GM12878 (cell line): ENCODE measurements at regions not wholly inside any gene's neighbourhood (a gene's known extent, or its start where the extent isn't known, plus 50 kb on each side); places are given as distances from the start of the nearest gene placed in this dataset.

ENCODE experiments used
- ATAC-seq: fragments of 200-7000 bp; cut with Tn5 transposase; 3 replicates; pipeline ENCODE4 v1.9.1; 2020; ENCODE audit warnings: mild to moderate bottlenecking, moderate library complexity
- BruUV-seq: library from RNA; stranded (reverse); fragments of 400-500 nt; replicated peaks from 2 replicates; lab custom pipeline; 2021; lab: Mats Ljungman, UMichigan
- CTCF ChIA-PET: fragments of 300-600 bp; sonication (Branson Sonifier 250); formaldehyde crosslinking; extraction: SDS; loops from one replicate; lab custom pipeline; 2021; ENCODE audit warnings: inconsistent platforms; lab: Yijun Ruan, JAX
- POLR2A ChIA-PET: fragments of 350-600 bp; formaldehyde crosslinking; extraction: SDS; loops from one replicate; lab custom pipeline; 2021; ENCODE audit warnings: inconsistent platforms; lab: Charles Lee
- RAD21 ChIA-PET: fragments of 300-600 bp; sonication (Branson Sonifier 250); formaldehyde crosslinking; loops from one replicate; lab custom pipeline; 2023; ENCODE audit warnings: antibody characterized with exemption; ENCODE audit not compliant: unreplicated experiment; lab: Charles Lee
- SMC1A ChIA-PET: fragments of 300-600 bp; sonication (Branson Sonifier 250); formaldehyde crosslinking; loops from one replicate; lab custom pipeline; 2023; ENCODE audit not compliant: unreplicated experiment, uncharacterized antibody; lab: Charles Lee
- DNase-seq: peaks from one replicate; pipeline ENCODE4 v3.0.0-alpha.2; 2011; ENCODE audit warnings: low read depth, low spot score
- FAIRE-seq: peaks from 3 replicates; lab custom pipeline; 2011; peaks lifted over from hg19 to GRCh38; lab: Jason Lieb, UNC
- H2AFZ ChIP-seq: 2 replicates; pipeline ENCODE4 v1.6.0; 2011; ENCODE audit warnings: low read depth, low read length, control low read depth; ENCODE audit not compliant: control insufficient read depth
- H3K27ac ChIP-seq: 2 replicates; pipeline ENCODE4 v1.5.1; 2011; ENCODE audit warnings: control low read depth; ENCODE audit not compliant: control insufficient read depth, insufficient read depth
- H3K27me3 ChIP-seq, 2 experiments: replicated peaks in 1 of 2; 2 replicates each; pipeline versions ENCODE4 v1.6.0 to v1.6.1; 2011; ENCODE audit warnings: low read length in 1 of 2; ENCODE audit not compliant: control insufficient read depth in 2 of 2, insufficient read depth in 2 of 2
- H3K36me3 ChIP-seq, 2 experiments: 2 replicates each; pipeline ENCODE4 v1.5.1; 2011; ENCODE audit warnings: low read length in 1 of 2; ENCODE audit not compliant: control insufficient read depth in 2 of 2, insufficient read depth in 2 of 2
- H3K4me1 ChIP-seq: 2 replicates; pipeline ENCODE4 v1.6.1; 2011; ENCODE audit warnings: mild to moderate bottlenecking, low read length, moderate library complexity, mixed read lengths; ENCODE audit not compliant: control insufficient read depth, insufficient read depth
- H3K4me2 ChIP-seq: 2 replicates; pipeline ENCODE4 v1.6.0; 2011; ENCODE audit warnings: control low read depth; ENCODE audit not compliant: control insufficient read depth, insufficient read depth
- H3K4me3 ChIP-seq: fragments of 200-600 bp; sonication (generic); 2 replicates; pipeline ENCODE4 v1.5.1; 2016
- H3K79me2 ChIP-seq: 2 replicates; pipeline ENCODE4 v1.6.0; 2011; ENCODE audit warnings: low read length; ENCODE audit not compliant: control insufficient read depth, insufficient read depth
- H3K9ac ChIP-seq: 2 replicates; pipeline ENCODE4 v1.8.0; 2011; ENCODE audit warnings: low read length, control low read depth, mixed read lengths; ENCODE audit not compliant: control insufficient read depth, insufficient read depth
- H3K9me3 ChIP-seq: replicated peaks from 3 replicates; pipeline ENCODE4 v1.5.1; 2011; ENCODE audit warnings: mild to moderate bottlenecking, low read length; ENCODE audit not compliant: control insufficient read depth, insufficient read depth
- H4K20me1 ChIP-seq: 2 replicates; pipeline ENCODE4 v1.6.0; 2011; ENCODE audit not compliant: control insufficient read depth, insufficient read depth
- EZH2 ChIP-seq: IDR thresholded peaks from 2 replicates; pipeline ENCODE4 v1.6.1; 2012; ENCODE audit warnings: low read depth, mild to moderate bottlenecking, control low read depth, inconsistent platforms, low read length, borderline replicate concordance; ENCODE audit not compliant: control insufficient read depth
- GATAD2B ChIP-seq: fragments of 450-650 bp; conservative IDR thresholded peaks from 2 replicates; pipeline ENCODE4 v1.6.1; 2017; ENCODE audit warnings: low read depth, mild to moderate bottlenecking, moderate library complexity
- LARP7 ChIP-seq: fragments of 450-650 bp; IDR thresholded peaks from 2 replicates; pipeline ENCODE4 v1.6.1; 2017; ENCODE audit warnings: mild to moderate bottlenecking
- MXI1 ChIP-seq: fragments of 150-350 bp; IDR thresholded peaks from 2 replicates; pipeline ENCODE4 v1.6.1; 2011; ENCODE audit warnings: low read depth, mild to moderate bottlenecking, inconsistent platforms, low read length, improper control_type of control experiment
- NR2C2 ChIP-seq: IDR thresholded peaks from 2 replicates; pipeline ENCODE4 v1.6.1; 2011; ENCODE audit warnings: borderline replicate concordance, low read depth; ENCODE audit not compliant: control insufficient read depth, insufficient read length
- PBX3 ChIP-seq: IDR thresholded peaks from 2 replicates; pipeline ENCODE4 v1.6.1; 2011; ENCODE audit warnings: mild to moderate bottlenecking, low read depth, low read length, moderate library complexity; ENCODE audit not compliant: insufficient replicate concordance
- SKIL ChIP-seq: fragments of 450-650 bp; IDR thresholded peaks from 2 replicates; pipeline ENCODE4 v1.6.1; 2017; ENCODE audit warnings: mild to moderate bottlenecking, low read depth, inconsistent platforms; ENCODE audit not compliant: poor library complexity, severe bottlenecking
- SMAD1 ChIP-seq: fragments of 450-650 bp; IDR thresholded peaks from 2 replicates; pipeline ENCODE4 v1.6.1; 2018; ENCODE audit warnings: mild to moderate bottlenecking, low read depth; ENCODE audit not compliant: partially characterized antibody
- SUPT20H ChIP-seq: IDR thresholded peaks from 2 replicates; pipeline ENCODE4 v1.6.1; 2011; ENCODE audit warnings: low read depth, mild to moderate bottlenecking, low read length, moderate library complexity, borderline replicate concordance; ENCODE audit not compliant: control insufficient read depth
- WGBS: methylation state at CpG from one replicate; pipeline ENCODE4 v1.1.6; 2016; ENCODE audit warnings: low lambda C conversion rate; ENCODE audit not compliant: insufficient replicate concordance, insufficient coverage; ENCODE audit errors: missing lambda C conversion rate; 5-methylcytosine and 5-hydroxymethylcytosine counted together
- in situ Hi-C: fragments of 300-500 bp; cut with MboI; formaldehyde crosslinking; loops from 9 replicates; pipeline ENCODE4 v1.14.3; 2018; ENCODE audit warnings: mixed read lengths
- intact Hi-C: fragments of 100-400 bp; cut with micrococcal nuclease; formaldehyde crosslinking; loops from one replicate; pipeline ENCODE4 v1.14.2; 2022; ENCODE audit not compliant: unreplicated experiment
- TF ChIP-seq, protein P1 (sequence below): IDR thresholded peaks from 2 replicates; pipeline ENCODE4 v1.6.1; 2012; ENCODE audit warnings: low read depth, low read length, improper control_type of control experiment

DNA sequence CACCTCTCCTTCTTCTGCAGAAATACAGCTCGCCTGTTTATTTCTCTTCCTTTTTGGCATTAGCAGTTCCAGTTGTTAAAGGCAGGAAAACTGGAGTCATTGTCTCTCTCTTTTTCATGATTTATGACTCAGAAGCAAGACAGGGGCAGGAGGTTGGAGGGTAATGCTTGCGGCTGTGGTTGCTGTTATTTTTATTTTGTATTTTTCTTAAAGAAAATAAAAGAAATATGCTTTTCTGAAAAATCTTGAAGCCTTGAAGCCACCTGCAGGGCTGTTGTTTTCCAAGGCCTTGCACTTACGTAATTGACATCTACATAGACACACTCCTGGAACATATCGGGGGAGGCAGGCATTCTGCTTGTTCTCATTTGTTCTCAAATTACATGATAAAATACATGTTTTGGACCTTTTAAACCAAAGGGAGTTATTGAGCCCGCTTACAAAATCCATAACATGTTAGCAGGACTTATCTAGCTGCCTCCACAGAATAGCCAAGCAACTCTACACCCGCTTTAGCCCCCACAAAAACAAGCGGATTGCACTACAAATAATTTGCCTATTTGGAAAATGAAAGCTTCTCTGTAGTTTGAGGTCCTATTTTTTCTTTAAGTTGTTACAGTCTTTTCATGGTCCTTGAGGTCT, 1004.6 kb upstream of the NR2F2 start:
- whole genome bisulfite sequencing, result 39% methylated on average over 7 of the region's 7 CpGs
- ATAC-seq, result no peak
- Histone ChIP-seq H4K20me1 (no peaks in the 10 kb centered on the region), H3K27ac (no peak overlapping the region), H3K9me3 (no peaks in the 10 kb centered on the region), H3K27me3 (no peaks in the 10 kb centered on the region), H3K4me3 (no peak overlapping the region), H3K9ac (no peak overlapping the region), H2AFZ (no peak overlapping the region), H3K36me3 (no peaks in the 10 kb centered on the region), H3K79me2 (no peaks in the 10 kb centered on the region), H3K4me2 (no peak overlapping the region), H3K4me1 (no peaks in the 10 kb centered on the region)
- TF ChIP-seq PBX3 (no peak), GATAD2B (no peak), LARP7 (no peak), SMAD1 (no peak), SKIL (no peak), NR2C2 (no peak), EZH2 (no peak), MXI1 (no peak), SUPT20H (no peak)
- TF ChIP-seq, protein P1, sequence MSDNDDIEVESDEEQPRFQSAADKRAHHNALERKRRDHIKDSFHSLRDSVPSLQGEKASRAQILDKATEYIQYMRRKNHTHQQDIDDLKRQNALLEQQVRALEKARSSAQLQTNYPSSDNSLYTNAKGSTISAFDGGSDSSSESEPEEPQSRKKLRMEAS, result no peak
- FAIRE-seq, result no peak
- ChIA-PET POLR2A (no interaction called here), CTCF (interaction anchor here (0.7 kb wide), 1 partner anchor 11 kb away, joined by 3 read pairs; no protein-coding TSS in a partner anchor), SMC1A (no interaction called here), RAD21 (no interaction called here)
- in situ Hi-C loops, result no loop called here
- no peak for DNase-seq
- no TSS peak for BruUV-seq
- intact Hi-C loops, result no loop called here
